ENCODE measurements at regions not wholly inside any gene's neighbourhood (a gene's known extent, or its start where the extent isn't known, plus 50 kb on each side); places are given as distances from the start of the nearest gene placed in this dataset.

GRCh38 chr9:13725516-13725915 lies 446.0 kb upstream of the MPDZ start:
- TF ChIP-seq CTCF (IDR thresholded peaks at IDR 0.05; ENCODE audit: low read length) (no peak), EZH2 (optimal IDR thresholded peaks at IDR 0.05; ENCODE audit: low read depth, low read length) (no peak), EZH2phosphoT487 (IDR thresholded peaks at IDR 0.05; ENCODE audit: low read length) (no peak)
